Superior temporal gyrus (tissue), 1 donor: ENCODE measurements at regions not wholly inside any gene's neighbourhood (a gene's known extent, or its start where the extent isn't known, plus 50 kb on each side); places are given as distances from the start of the nearest gene placed in this dataset.
"Not testable (repeated sequence)": the region's sequence is repeated elsewhere in the genome, so short reads cannot be mapped to it uniquely, and the experiment has no call there.

Experiments used
- DNase-seq: peaks from one replicate; pipeline ENCODE4 v3.0.0-alpha.2; 2016; ENCODE audit errors: extremely low spot score

DNA sequence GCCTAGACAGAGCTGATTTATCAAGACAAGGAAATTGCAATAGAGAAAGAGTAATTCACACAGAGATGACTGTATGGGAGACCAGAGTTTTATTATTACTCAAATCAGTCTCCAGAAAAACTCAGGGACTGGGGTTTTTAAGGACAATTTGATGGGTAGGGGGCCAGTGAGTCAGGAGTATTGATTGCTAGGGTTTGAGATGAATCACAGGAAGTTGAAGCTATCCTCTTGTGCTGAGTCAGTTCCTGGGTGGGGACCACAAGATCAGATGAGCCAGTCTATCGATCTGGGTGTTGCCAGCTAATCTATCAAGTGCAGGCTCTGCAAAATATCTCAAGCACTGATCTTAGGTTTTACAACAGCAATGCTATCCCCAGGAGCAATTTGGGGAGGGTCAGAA lies 87.4 kb upstream of the TGIF2LY start:
- not testable (repeated sequence) for DNase-seq

DNA sequence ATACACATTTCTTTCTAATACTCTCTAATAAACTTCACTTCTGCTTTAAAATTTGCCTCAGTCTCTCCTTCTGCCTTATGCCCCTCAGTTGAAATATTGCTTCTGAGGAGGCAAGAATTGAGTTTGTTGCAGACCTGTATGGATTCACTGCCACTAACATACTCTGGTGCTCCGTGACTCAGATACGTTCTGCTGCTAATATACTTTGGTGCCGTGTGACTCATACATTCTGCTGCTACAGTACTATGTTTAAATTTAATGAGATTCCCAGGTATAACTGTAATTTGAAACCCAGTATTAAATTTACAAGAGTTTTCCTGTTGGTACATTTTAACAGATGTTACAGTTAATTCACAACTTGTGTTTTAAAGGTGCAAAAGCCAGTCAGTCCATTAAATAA lies 84.3 kb upstream of the TGIF2LY start:
- DNase-seq: not testable (repeated sequence)

DNA sequence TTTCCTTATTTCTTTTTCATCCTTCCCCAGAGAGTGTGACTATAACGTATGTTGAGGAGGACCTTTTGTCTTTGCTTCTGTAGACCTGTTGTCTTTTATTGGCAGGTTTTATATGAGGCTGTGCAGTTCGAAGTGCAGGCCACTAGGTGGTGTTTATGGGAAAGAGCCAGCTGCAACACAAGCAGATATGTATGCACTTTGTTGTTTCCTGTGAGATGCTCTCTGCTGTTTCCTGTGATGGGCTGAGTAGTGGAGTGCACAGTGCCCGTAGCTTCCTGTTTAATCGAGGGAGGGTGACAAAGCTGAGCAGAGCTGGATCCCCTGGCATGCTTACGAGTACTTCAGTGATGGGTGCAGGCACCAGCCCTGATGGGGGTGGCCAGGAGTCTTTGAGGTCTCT lies 51.8 kb upstream of the TGIF2LY start:
- peak; percentile 11 for DNase-seq
